PFSK-1 (cell line): ENCODE measurements at regions not wholly inside any gene's neighbourhood (a gene's known extent, or its start where the extent isn't known, plus 50 kb on each side); places are given as distances from the start of the nearest gene placed in this dataset.

Source experiments
- FOXP2 ChIP-seq: optimal IDR thresholded peaks from 2 replicates; pipeline ENCODE3; 2011; ENCODE audit warnings: borderline replicate concordance, control low read depth, inconsistent platforms; ENCODE audit not compliant: insufficient read depth; ENCODE audit errors: extremely low read length, extremely low read depth
- POLR2AphosphoS5 ChIP-seq: IDR thresholded peaks from 2 replicates; pipeline ENCODE4 v1.6.1; 2012; ENCODE audit warnings: low read depth, mild to moderate bottlenecking, control low read depth, low read length, moderate library complexity
- REST ChIP-seq, 2 experiments: IDR thresholded peaks; 2 replicates each; pipeline versions ENCODE4 v1.6.1 to v1.8.0; 2011 to 2012; ENCODE audit warnings: low read depth in 2 of 2, low read length in 2 of 2, control low read depth in 1 of 2, inconsistent platforms in 1 of 2, mild to moderate bottlenecking in 1 of 2, moderate library complexity in 1 of 2; ENCODE audit not compliant: insufficient read depth in 1 of 2
- SIN3A ChIP-seq: IDR thresholded peaks from 2 replicates; pipeline ENCODE4 v1.6.1; 2012; ENCODE audit warnings: mild to moderate bottlenecking, low read length, moderate library complexity, borderline replicate concordance; ENCODE audit not compliant: insufficient read depth
- TAF1 ChIP-seq: IDR thresholded peaks from 2 replicates; pipeline ENCODE4 v1.6.1; 2012; ENCODE audit warnings: low read length, control low read depth, borderline replicate concordance; ENCODE audit not compliant: insufficient read depth

- TF ChIP-seq SIN3A (no peak), REST (IDR thresholded peaks at IDR 0.05; ENCODE audit: insufficient read depth in 1 of 2, low read depth in 2 of 2, low read length in 2 of 2) (no peak)
Observed at GRCh38 chr4:33369446-33369845, 2649.3 kb downstream of the PCDH7 start.

- TF ChIP-seq SIN3A (no peak), REST (IDR thresholded peaks at IDR 0.05; ENCODE audit: insufficient read depth in 1 of 2, low read depth in 2 of 2, low read length in 2 of 2) (no peak), POLR2AphosphoS5 (no peak), FOXP2 (no peak), TAF1 (no peak)
Observed at GRCh38 chr4:33381816-33382215, 2661.6 kb downstream of the PCDH7 start.

- no peak for TF ChIP-seq POLR2AphosphoS5
- TF ChIP-seq REST (IDR thresholded peaks at IDR 0.05; ENCODE audit: insufficient read depth in 1 of 2, low read depth in 2 of 2, low read length in 2 of 2) = no peak
- no peak for TF ChIP-seq SIN3A
- no peak for TF ChIP-seq FOXP2
- no peak for TF ChIP-seq TAF1
Observed at GRCh38 chr4:33386764-33387163, 2666.6 kb downstream of the PCDH7 start.

GRCh38 chr4:33390976-33391375 lies 2670.8 kb downstream of the PCDH7 start:
- TF ChIP-seq TAF1 = no peak
- no peak for TF ChIP-seq REST (IDR thresholded peaks at IDR 0.05; ENCODE audit: insufficient read depth in 1 of 2, low read depth in 2 of 2, low read length in 2 of 2)
- TF ChIP-seq POLR2AphosphoS5 = no peak
- TF ChIP-seq FOXP2 = no peak
- no peak for TF ChIP-seq SIN3A

- TF ChIP-seq REST (IDR thresholded peaks at IDR 0.05; ENCODE audit: insufficient read depth in 1 of 2, low read depth in 2 of 2, low read length in 2 of 2) (no peak), TAF1 (no peak), SIN3A (no peak), FOXP2 (no peak), POLR2AphosphoS5 (no peak)
Observed at GRCh38 chr4:33395731-33396485, 2675.7 kb downstream of the PCDH7 start.
